Right lobe of liver (tissue), 4 donors: ENCODE measurements at regions not wholly inside any gene's neighbourhood (a gene's known extent, or its start where the extent isn't known, plus 50 kb on each side); places are given as distances from the start of the nearest gene placed in this dataset.

Source experiments
- CTCF ChIP-seq, 4 donors: fragments of 200-600 bp in 3 of 4; fragments of 450-650 bp in 1 of 4; IDR thresholded peaks; one replicate each; pipeline versions ENCODE4 v1.5.1 to v1.8.0; 2016 to 2022; ENCODE audit warnings: antibody characterized with exemption in 4 of 4, mild to moderate bottlenecking in 2 of 4
- POLR2A ChIP-seq: fragments of 450-650 bp; IDR thresholded peaks from one replicate; pipeline ENCODE4 v1.6.1; 2017; ENCODE audit warnings: antibody characterized with exemption, mild to moderate bottlenecking
- donor health status: DM: no; HTN: no; CAD: no.
- donor health status: DM: no; HTN: no; CAD: no.
- donor health status: DM: no; HTN: yes; CAD: no.

GRCh38 chr7:142534726-142535122, 214.5 kb upstream of the PRSS1 start:
- TF ChIP-seq CTCF (IDR thresholded peaks at IDR 0.05), result no peak
- no peak for TF ChIP-seq POLR2A
